HUES64 (cell line): ENCODE measurements at regions not wholly inside any gene's neighbourhood (a gene's known extent, or its start where the extent isn't known, plus 50 kb on each side); places are given as distances from the start of the nearest gene placed in this dataset.

ENCODE experiments used
- H3K27ac ChIP-seq: 2 replicates; pipeline ENCODE4 v1.7.0; 2013; ENCODE audit warnings: low read depth, low read length, inconsistent platforms
- H3K27me3 ChIP-seq: 2 replicates; pipeline ENCODE4 v1.6.1; 2013; ENCODE audit warnings: mild to moderate bottlenecking, low read length; ENCODE audit not compliant: insufficient read depth
- H3K36me3 ChIP-seq: 2 replicates; pipeline ENCODE4 v1.6.1; 2013; ENCODE audit warnings: mild to moderate bottlenecking, low read length; ENCODE audit not compliant: insufficient read depth
- H3K4me1 ChIP-seq: 2 replicates; pipeline ENCODE4 v1.6.1; 2013; ENCODE audit warnings: mild to moderate bottlenecking, low read length, moderate library complexity; ENCODE audit not compliant: insufficient read depth
- H3K4me3 ChIP-seq: 2 replicates; pipeline ENCODE4 v1.5.1; 2013; ENCODE audit warnings: mild to moderate bottlenecking, low read length, moderate library complexity
- H3K9ac ChIP-seq: 2 replicates; pipeline ENCODE4 v1.6.1; 2013; ENCODE audit warnings: mild to moderate bottlenecking, low read depth, low read length
- H3K9me3 ChIP-seq: 2 replicates; pipeline ENCODE4 v1.6.1; 2013; ENCODE audit warnings: low read depth, low read length; ENCODE audit not compliant: insufficient read depth
- WGBS: fragments of 150-250, 120-280 bp; methylation state at CpG from one replicate; pipeline ENCODE4 v1.1.7; 2013; ENCODE audit warnings: missing lambda C conversion rate; 5-methylcytosine and 5-hydroxymethylcytosine counted together

DNA sequence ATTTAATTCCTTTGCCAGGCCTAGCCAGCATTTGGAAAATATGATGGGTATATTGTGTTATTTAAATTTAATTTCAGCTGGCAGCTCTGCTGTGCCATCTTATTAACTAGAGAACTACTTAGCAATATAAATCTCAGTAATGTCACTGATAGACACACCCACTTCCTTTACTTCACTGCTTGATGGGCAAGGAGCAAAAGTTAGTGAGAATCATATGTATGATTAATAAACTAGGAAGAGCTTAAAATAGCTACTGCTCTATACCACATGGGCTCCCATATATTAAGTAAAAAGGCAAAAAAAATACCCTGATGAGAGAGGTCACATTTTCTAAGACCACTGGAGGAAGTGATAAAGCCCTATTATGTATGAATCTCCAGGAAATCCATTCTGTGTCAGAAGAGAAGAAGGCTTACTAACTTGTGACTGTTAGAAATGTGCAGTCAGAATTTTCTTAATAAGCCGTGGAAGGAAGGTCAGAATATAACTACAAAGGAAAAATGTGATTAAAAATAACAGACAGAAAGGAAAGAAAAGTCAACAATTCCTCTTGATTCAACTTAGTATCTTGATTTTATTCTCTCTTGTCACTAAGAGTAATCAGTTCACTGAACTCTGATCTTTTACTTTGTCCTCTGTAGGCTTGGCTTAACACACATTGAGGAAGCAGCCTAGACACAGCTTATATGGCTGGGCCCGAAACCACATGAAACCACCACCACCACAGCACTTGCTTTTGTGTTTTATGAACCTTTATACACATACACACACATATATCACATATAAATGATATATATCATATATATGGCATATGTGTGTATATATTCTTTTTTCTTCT is 1233.9 kb upstream of the ALCAM start:
- WGBS: 100% methylated on average over 2 of the region's 2 CpGs
- H3K36me3 ChIP-seq: no peaks in the 10 kb centered on the region
- peaks cover 6% of the 10 kb centered on the region; the same call in 1 of the 2 replicates for H3K4me1 ChIP-seq
- H3K4me3 ChIP-seq: no peak overlapping the region
- no peaks in the 10 kb centered on the region for H3K9me3 ChIP-seq
- no peak overlapping the region for H3K9ac ChIP-seq
- H3K27ac ChIP-seq: no peak overlapping the region
- H3K27me3 ChIP-seq: no peaks in the 10 kb centered on the region

DNA sequence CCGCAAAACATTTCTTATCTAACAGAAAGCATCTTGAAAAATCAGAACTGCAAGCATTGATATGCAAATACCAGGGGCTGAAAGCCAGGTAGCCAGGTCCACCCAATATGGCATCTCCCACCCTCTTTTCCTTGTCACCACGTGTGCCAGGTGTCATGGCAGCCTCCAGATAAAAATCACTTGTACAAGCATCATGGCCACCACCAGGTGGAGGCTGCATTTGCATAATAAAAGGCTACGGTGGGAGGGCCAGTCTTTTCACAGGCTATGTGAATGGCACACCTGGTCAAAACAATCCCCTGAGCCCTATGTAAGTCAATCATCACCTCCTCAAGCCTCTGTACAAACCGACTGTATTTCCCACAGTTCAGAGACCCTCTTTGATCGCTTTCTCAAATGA is 1233.1 kb upstream of the ALCAM start:
- no peaks in the 10 kb centered on the region for H3K9me3 ChIP-seq
- WGBS: 82% methylated on average over 5 of the region's 5 CpGs
- no peaks in the 10 kb centered on the region for H3K27me3 ChIP-seq
- H3K4me1 ChIP-seq: peaks cover 6% of the 10 kb centered on the region; the same call in 1 of the 2 replicates
- H3K4me3 ChIP-seq: no peak overlapping the region
- no peaks in the 10 kb centered on the region for H3K36me3 ChIP-seq
- no peak overlapping the region for H3K9ac ChIP-seq
- H3K27ac ChIP-seq: no peak overlapping the region

- Histone ChIP-seq H3K9ac (no peak overlapping the region), H3K9me3 (no peaks in the 10 kb centered on the region), H3K27ac (no peak overlapping the region), H3K27me3 (no peaks in the 10 kb centered on the region), H3K36me3 (no peaks in the 10 kb centered on the region), H3K4me3 (no peak overlapping the region), H3K4me1 (peaks cover 6% of the 10 kb centered on the region; the same call in 1 of the 2 replicates)
- WGBS: 95% methylated on average over 4 of the region's 4 CpGs
Measured at GRCh38 chr3:104137116-104137515, 1229.6 kb upstream of the ALCAM start.

- no peak overlapping the region for H3K4me3 ChIP-seq
- H3K27me3 ChIP-seq: no peaks in the 10 kb centered on the region
- no peak overlapping the region for H3K9ac ChIP-seq
- H3K9me3 ChIP-seq: no peaks in the 10 kb centered on the region
- H3K36me3 ChIP-seq: no peaks in the 10 kb centered on the region
- no peak overlapping the region for H3K27ac ChIP-seq
- no peaks in the 10 kb centered on the region for H3K4me1 ChIP-seq
Measured at GRCh38 chr3:104145164-104145563, 1221.5 kb upstream of the ALCAM start.

DNA sequence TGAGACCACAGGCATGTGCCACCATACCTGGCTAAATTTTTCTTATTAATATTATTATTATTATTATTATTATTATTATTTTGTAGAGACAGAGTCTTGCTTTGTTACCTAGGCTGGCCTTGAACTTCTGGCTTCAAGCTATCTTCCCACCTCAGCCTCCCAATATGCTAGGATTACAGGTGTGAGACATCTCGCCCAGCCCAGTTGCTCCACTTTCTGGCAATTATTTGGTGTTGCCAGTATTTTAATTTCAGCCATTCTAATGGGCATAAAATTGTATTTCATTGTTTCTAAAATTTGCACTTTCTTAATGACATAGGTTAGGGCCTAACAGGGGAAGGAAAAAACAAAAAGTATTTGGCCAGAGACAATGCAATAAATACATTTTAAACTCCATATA is 1217.6 kb upstream of the ALCAM start:
- H3K36me3 ChIP-seq: no peaks in the 10 kb centered on the region
- no peaks in the 10 kb centered on the region for H3K9me3 ChIP-seq
- no peaks in the 10 kb centered on the region for H3K27me3 ChIP-seq
- 100% methylated on average over 1 of the region's 1 CpG for WGBS
- H3K4me3 ChIP-seq: no peak overlapping the region
- no peak overlapping the region for H3K27ac ChIP-seq
- no peaks in the 10 kb centered on the region for H3K4me1 ChIP-seq
- H3K9ac ChIP-seq: no peak overlapping the region

DNA sequence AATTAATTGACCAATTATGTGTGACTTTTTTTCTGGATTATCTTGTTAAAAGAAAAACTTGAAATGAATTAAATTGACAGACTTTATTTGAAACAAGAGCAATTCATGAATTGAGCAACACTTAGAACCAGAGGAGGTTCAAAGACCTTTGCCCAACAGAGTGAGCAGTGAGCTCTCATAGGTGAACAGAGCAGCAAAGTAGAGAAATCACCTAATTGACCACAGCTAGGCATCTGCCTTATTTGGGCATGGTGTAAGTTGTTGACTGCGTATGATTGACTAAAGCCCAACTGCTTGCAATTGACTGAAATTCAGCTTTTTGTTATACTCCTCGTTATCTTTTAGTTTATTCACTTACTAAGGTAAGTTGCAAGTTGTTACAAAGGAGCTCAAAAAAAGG is 1216.0 kb upstream of the ALCAM start:
- no peak overlapping the region for H3K4me3 ChIP-seq
- H3K36me3 ChIP-seq: no peaks in the 10 kb centered on the region
- no peak overlapping the region for H3K27ac ChIP-seq
- no peaks in the 10 kb centered on the region for H3K4me1 ChIP-seq
- WGBS: 91% methylated on average over 2 of the region's 2 CpGs
- no peaks in the 10 kb centered on the region for H3K9me3 ChIP-seq
- no peaks in the 10 kb centered on the region for H3K27me3 ChIP-seq
- H3K9ac ChIP-seq: no peak overlapping the region

DNA sequence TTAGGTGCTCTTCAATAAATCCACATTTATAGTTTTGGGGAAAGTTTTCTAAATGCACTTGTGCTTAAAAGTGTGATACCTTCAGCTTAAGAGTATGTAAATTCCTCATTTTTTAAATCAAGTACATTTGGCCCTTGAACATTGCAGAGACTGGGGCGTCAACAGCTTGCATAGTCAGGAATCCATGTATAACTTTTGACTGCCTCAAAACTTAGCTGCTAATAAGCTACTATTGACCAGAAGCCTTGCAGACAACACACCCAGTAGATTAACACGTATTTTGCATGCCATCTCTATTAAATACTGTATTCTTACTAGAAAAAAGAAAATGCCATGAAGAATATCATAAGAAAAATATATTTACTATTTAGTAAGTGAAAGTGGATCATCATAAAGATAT is 1211.8 kb upstream of the ALCAM start:
- H3K9me3 ChIP-seq: no peaks in the 10 kb centered on the region
- H3K27me3 ChIP-seq: no peaks in the 10 kb centered on the region
- H3K4me1 ChIP-seq: no peaks in the 10 kb centered on the region
- H3K4me3 ChIP-seq: no peak overlapping the region
- 98% methylated on average over 1 of the region's 2 CpGs for WGBS
- H3K9ac ChIP-seq: no peak overlapping the region
- no peak overlapping the region for H3K27ac ChIP-seq
- no peaks in the 10 kb centered on the region for H3K36me3 ChIP-seq

GRCh38 chr3:104165866-104166265 is 1200.8 kb upstream of the ALCAM start:
- Histone ChIP-seq H3K27me3 (no peaks in the 10 kb centered on the region), H3K36me3 (no peaks in the 10 kb centered on the region), H3K27ac (no peak overlapping the region), H3K4me1 (no peaks in the 10 kb centered on the region), H3K4me3 (no peak overlapping the region), H3K9ac (no peak overlapping the region), H3K9me3 (peaks cover 35% of the 10 kb centered on the region)
- 80% methylated on average over 1 of the region's 2 CpGs for WGBS

DNA sequence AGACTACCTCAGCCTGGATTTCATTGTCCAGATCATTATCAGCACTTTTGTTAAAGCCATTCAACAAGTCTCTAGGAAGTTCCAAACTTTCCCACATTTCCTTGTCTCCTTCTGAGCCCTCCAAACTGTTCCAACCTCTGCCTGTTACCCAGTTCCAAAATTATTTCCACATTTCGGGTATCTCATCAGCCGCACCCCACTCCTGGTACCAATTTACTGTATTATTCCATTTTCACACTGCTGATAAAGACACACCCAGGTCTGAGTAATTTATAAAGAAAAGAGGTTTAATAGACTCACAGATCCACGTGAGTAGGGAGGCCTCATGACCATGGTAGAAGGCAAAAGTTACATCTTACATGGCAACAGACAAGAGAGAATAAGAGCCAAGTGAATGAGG is 1198.3 kb upstream of the ALCAM start:
- Histone ChIP-seq H3K9me3 (peaks cover 35% of the 10 kb centered on the region), H3K27me3 (no peaks in the 10 kb centered on the region), H3K36me3 (no peaks in the 10 kb centered on the region), H3K4me3 (no peak overlapping the region), H3K9ac (no peak overlapping the region), H3K4me1 (no peaks in the 10 kb centered on the region), H3K27ac (no peak overlapping the region)
- WGBS: 96% methylated on average over 3 of the region's 3 CpGs

GRCh38 chr3:104175696-104176095 is 1191.0 kb upstream of the ALCAM start:
- WGBS: 79% methylated on average over 3 of the region's 3 CpGs

DNA sequence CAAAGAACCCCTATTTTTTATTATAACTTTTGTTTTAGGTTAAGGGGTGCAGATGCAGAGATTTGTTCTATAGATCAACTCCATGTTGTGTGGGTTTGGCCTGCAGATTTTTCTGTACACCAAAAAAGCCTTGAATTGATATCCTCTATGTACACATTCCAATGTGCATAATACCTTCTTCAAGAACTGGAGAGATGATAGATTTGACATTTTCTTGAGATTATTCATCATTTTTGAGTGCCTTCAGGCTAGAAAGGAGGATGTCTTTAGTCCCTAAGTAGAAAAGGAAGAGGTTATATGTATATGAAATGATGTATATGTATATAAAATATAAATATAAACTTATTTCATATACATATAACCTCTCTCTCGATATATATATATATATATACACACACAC is 1190.0 kb upstream of the ALCAM start:
- Histone ChIP-seq H3K9me3 (no peaks in the 10 kb centered on the region), H3K4me3 (no peak overlapping the region), H3K9ac (no peak overlapping the region), H3K27ac (no peak overlapping the region), H3K27me3 (no peaks in the 10 kb centered on the region), H3K36me3 (no peaks in the 10 kb centered on the region), H3K4me1 (no peaks in the 10 kb centered on the region; the same call in 1 of the 2 replicates)
- no CpG with 5 or more reads among the region's 1 CpG for WGBS

More at GRCh38 chr3:104175696-104176095, 1191.0 kb upstream of the ALCAM start:
- no peaks in the 10 kb centered on the region for H3K9me3 ChIP-seq
- H3K27ac ChIP-seq: no peak overlapping the region
- no peak overlapping the region for H3K9ac ChIP-seq
- H3K27me3 ChIP-seq: no peaks in the 10 kb centered on the region
- H3K4me3 ChIP-seq: no peak overlapping the region
- no peaks in the 10 kb centered on the region; the same call in 1 of the 2 replicates for H3K4me1 ChIP-seq
- H3K36me3 ChIP-seq: no peaks in the 10 kb centered on the region
